ENCODE measurements at regions not wholly inside any gene's neighbourhood (a gene's known extent, or its start where the extent isn't known, plus 50 kb on each side); places are given as distances from the start of the nearest gene placed in this dataset.
"Not testable (repeated sequence)": the region's sequence is repeated elsewhere in the genome, so short reads cannot be mapped to it uniquely, and the experiment has no call there.

DNA sequence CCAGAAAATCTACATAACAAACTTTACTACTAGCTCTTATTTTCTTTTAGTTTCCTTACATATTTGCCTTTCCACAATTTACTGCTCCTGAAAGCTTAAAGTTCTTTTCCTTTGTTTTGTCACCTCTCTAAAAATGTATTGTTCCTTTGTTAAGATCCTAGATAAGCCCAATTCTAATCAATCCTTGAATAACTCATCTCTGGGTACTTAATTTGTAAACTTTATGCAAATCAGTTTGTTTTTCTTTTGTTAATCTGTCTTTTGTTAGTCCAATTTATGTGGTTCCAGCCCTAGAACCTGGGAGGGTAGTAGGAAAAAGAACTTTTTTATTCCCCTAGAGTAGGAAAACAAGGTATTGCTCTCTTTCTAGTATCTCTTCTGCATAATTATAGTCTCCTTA lies 444.7 kb downstream of the PCDH10 start:
- no peak for DNase-seq (ENCODE audit: low spot score)

DNA sequence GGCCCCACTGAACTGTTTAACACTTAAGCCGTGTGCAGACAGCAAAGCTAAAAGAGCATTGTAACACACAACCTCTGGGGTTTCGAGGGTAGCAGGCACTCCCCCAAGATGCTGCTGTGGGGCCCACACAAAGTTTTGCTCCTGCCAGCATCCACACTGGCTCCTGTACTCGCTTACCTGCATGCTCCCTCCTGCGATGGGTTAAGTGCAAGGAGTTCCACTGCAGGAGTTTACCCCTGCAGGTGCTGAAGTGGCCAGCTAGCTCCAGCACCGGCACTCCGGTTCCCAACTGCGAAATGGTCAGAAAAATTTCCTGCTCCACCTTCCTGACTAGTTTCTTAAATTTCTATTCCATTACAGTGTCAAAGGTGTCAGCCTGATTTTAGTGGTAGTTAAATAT lies 443.5 kb downstream of the PCDH10 start:
- DNase-seq (ENCODE audit: low spot score) = no peak

DNA sequence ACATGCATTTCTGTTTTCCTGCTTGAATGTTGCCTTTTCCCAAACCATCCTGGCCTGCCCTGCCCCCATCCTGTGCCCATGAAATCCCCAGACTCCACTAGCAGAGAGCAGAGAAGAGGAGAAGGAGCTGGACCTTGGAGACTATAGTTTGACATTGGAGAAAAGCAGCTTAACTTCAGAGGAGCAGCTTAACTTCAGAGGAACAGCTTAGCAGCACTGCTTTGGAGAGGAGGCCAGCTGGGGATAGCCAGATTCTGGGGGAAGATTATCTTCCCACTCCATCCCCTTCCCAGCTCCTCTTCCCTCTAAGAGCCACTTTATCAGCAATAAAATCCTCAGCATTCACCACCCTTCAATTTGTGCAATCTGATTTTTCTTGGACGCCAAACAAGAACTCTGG lies 443.0 kb downstream of the PCDH10 start:
- DNase-seq (ENCODE audit: low spot score) = no peak

DNA sequence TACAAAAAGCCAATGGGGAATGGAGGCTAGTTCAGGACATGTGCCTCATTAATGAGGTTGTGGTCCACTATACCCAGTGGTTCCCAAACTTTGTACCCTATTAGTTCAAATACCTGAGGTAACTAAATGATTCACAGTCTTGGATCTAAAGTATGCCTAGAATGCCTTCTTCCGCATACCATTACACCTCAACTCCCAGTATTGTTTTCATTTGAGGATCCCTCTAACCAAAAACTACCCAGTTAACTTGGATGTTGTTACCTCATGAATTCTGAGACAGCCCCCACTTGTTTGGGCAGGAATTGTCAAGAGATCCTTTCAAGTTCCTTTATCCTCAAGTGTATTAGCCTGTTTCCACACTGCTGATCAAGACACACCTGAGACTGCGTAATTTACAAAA lies 439.2 kb downstream of the PCDH10 start:
- DNase-seq (ENCODE audit: low spot score) = no peak

DNA sequence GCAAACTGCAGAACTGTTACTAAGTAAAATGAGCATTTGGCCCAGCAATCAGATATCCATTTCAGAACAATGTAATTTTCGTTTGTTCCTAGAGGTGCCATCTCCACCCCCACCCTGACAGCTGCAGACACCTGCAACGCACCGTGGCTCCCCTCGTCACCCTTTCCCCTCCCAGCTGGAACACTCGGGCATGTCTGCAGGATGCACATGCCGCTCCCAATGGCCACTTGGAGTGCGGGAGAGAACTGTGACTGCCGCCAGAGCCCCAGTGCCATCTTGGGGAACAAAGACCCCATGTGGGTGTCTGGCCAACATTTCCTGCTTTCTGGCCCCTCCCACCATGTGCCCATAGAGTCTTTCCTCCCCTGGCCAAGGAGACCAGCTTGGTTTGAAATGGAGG lies 436.2 kb downstream of the PCDH10 start:
- DNase-seq (ENCODE audit: low spot score) = no peak

DNA sequence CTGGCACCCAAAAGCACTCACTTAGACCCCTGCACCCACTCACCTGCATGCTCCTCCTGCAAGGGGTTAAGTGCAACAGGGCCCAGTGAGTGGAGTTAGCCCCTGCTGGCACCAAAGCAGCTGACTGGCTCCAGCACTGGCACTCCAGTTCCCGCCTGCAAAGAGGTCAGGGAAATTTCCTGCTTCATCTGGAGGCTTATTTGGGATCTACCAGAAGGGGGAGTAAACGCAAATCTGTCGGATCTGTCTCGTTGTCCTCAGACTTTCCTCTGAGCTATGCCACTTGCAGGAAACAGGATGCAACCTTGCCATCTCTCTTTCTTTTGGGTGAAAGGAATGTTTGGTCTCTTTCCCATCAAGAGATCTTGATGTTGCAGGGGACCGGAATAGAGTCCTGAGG lies 435.6 kb downstream of the PCDH10 start:
- DNase-seq (ENCODE audit: low spot score) = no peak

DNA sequence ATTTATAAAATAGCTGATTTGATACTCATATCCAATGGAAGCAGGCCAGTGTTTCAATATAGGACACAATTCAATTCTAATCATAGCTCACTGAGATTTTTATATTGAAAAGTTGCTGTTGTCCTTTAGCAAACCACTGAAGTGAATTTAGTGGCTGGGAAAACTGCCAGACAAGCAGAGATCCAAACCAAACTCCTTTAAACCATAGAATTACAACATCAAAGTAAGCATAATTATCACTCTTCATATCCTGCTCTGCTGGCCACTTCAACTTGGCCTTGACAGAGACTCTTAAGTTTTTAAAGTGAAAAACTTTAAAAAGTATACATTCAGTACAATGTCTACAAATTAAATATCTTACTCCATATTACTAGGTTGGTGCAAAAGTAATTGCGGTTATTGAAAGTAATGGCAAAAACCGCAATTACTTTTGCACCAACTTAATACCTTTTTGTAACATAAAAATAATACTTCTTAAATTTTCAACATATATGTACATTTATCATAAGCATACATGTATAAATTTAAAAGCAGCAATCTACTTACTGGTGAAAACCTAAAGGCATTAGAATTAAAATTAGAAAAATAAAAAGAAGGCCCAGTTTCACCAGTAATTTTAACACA lies 433.0 kb downstream of the PCDH10 start:
- no peak for DNase-seq (ENCODE audit: low spot score)

DNA sequence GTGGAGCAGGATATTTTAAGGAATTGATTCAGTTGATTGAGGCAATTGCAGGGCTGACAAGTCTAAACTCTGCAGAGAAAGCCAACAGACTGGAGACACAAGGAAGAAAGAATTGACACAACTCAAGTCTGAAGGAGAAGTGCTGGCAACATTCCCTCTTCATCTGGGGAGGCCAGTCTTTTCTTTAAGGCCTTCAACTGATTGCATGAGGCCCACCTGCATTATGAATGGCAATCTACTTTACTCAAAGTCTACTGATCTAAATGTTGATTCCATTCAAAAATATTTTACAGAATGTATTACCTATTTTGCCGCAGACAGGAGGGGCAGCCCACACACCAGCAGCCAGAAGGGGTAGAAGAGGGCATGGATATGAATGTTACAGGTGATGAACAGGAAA lies 425.2 kb downstream of the PCDH10 start:
- no peak for DNase-seq (ENCODE audit: low spot score)

DNA sequence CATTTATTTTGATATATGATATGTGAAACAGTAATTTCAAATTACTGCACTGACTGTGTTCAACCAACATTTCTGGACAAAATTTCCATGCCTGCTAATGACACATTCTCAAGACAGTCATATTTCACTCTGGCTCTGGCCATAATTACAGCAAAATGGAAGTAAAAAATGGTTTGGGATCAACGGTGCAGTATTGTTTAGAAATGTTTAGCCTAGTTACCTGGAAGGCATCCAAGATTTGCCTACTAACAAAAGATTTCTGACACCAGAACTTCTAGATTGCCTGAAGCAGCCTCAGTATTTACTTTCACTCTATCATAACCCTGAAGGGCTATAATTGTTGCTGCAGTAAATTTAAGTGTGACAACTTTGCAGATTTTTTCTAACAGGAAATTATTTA lies 416.3 kb downstream of the PCDH10 start:
- no peak for DNase-seq (ENCODE audit: low spot score)

DNA sequence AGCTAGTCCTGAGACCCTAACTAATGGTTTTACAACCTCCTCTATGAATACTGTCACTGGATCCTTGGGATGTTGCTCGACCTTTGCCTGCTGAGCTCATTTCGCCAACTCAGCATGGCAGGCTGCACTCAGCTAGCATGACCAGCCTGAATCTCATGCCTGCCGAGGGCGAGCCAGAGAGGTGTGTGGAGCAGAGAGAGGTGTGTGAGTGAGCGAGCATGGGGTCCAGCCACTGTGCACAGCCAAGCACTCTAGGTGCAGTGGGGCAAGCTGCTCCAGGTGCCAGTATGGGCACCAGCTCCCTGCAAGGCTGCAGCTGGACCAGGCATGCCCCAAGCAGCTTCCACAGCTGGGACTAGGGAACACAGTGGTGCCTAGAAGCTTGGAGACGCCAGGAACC lies 410.9 kb downstream of the PCDH10 start:
- no peak for DNase-seq (ENCODE audit: low spot score)

DNA sequence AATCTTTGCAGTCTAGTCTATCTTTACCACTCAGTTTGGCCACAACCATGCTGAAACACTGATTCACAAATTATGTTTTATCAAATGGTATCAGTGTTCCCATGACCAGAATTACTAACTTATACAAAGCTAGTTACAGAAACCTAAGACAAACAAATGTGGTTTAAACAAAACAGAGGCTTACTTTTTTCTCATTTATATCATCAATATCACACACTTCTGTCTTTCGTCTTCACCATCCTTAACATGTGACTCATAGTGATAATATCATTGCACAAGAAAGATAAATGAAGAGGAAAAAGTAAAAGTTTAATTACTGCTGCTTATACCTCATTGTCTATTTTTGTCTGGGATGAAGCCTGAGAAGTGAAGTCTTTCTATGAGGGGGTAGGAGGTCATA lies 406.6 kb downstream of the PCDH10 start:
- DNase-seq (ENCODE audit: low spot score) = no peak

DNA sequence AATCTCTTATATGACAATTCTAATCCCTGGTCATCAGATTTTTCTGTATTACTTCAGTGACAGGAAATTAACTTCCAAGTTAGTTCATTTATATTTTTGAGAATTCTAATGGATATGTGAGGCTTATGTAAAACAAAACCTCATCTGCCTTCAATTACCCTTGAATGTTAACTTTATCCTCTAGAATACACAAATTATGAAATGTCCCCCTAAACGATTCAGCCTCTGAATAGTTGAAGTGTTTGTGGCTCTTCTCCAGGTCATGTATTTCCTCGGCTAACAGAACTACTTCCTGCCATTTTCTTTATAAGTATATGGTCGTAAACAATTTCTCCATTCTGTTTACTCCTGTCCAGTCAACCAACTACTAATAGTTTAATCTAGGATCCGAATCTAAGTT lies 401.3 kb downstream of the PCDH10 start:
- DNase-seq (ENCODE audit: low spot score) = no peak

DNA sequence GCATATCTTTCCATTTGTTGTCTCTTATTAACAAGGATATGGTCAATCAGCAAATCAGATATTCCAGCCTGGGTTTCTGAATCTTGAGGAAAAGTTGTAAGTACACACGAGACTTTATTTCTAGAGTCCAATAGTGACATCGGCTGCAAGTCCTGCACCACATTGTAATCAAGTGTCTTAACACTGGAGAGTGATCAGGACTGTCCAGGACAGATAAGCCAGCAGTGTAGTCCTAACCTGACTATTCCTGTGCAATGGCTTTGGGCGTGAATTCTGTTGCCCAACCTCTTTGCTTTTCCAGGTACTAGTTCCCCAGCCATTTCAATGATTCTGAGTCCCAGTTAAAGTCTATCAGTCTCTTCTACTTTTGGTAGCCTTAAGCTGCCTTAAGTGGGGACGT lies 395.0 kb downstream of the PCDH10 start:
- no peak for DNase-seq (ENCODE audit: low spot score)

DNA sequence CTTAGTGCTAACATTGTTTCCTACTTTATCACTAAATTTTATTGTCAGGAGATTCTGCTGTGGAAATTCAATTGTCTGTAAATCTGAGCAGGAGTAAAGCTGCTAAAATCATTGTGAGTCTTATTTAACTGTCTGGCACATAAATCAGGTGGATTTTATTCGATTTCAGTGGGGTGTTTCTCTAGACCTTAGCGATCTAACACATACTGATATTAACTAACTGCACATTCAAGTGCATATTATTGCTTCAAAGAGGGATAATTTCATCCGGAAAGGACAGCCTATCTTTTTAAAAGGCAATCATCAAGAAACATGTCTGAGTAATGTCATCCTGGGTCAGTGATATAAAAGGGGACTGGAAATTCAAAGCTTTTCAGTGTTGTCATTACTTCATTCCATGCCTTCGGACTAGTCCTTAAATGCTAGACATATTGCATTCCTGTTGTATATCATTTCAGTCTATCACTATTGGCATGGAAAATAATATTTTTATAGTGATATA lies 388.7 kb downstream of the PCDH10 start:
- no peak for DNase-seq (ENCODE audit: low spot score)

DNA sequence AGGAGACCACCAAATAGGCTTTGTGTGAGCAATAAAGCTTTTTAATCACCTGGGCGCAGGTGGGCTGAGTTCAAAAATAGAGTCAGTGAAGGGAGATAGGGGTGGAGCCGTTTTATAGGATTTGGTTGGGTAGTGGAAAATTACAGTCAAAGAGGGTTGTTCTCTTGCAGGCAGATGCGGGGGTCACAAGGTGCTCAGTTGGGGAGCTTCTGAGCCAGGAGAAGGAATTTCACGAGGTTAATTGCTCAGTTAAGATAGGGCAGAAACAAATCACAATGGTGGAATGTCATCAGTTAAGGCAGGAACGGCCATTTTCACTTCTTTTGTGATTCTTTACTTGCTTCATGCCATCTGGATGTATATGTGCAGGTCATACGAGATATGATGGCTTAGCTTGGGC lies 385.1 kb downstream of the PCDH10 start:
- not testable (repeated sequence) for DNase-seq (ENCODE audit: low spot score)

DNA sequence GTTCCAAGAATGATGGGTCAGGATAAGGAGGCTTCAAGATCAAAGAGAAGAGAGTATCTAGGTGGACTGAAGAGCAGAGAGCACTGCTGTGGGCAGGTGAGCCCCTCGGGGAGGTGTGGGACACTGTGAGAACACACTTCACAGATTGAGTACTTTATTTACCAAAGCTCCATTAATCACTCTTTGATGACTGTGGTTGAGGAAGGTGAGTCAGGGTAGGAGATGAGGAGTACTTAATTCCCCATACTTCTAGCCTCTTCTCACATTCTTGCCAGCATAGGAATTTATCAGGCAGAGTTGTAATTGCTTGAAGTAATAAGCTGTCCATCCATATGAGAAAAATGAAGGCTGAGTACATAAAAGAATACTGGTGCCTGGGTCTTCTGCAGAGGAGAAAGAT lies 375.3 kb downstream of the PCDH10 start:
- DNase-seq (ENCODE audit: low spot score) = no peak

DNA sequence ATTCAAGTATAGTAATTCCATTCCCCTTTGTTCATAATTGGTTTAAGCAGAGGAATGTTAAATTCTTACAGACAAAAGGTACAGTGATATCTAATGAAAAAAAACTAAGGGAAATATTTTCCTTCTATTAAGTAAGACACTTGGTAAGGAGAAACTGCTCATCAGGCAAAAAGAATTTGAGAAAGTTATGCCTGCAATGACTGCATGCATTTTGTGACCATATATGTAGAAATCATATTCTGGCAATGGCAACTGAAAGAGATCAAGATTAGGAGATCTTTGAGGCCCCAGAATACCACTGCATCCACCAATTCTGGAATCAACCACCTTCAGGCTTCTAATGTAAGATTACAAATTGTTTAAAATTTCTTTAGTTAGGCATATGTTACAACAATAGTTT lies 364.8 kb downstream of the PCDH10 start:
- no peak for DNase-seq (ENCODE audit: low spot score)

DNA sequence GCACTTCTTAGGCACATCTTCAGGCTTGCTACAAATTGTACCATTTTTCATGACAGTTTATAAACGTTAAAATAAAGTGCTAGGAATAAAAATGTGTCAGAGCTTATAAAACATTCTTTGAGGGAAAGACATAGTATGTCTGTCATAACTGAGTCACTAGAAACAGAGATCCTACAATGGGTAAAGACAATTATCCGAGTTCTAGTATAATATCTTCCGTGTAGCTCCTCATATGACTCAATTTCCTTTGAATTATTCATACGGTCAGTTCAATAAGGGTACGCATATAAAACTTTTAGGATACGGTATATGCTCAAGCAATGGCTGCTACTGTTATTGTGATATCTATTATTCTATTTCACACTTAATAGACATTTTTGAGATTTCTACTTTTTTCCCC lies 349.1 kb downstream of the PCDH10 start:
- DNase-seq (ENCODE audit: low spot score) = no peak

DNA sequence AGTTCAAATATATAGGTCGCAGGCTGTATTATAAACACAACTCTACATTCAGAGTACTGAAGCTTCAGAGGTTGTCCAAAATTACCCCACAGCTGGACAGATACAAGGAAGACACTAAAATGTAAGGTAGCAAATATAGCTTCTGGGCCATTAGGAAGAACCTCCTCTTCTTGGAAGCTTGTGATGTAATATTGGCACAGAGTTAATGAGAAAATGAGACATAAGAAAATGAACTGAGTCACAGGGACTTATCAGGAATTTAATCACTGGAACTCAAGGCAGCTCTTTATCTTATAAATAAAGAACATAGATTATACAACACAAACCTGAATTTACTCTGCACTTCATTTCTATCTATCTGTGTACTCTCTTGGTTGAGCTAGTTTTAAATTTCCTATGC lies 344.7 kb downstream of the PCDH10 start:
- DNase-seq (ENCODE audit: low spot score) = no peak

DNA sequence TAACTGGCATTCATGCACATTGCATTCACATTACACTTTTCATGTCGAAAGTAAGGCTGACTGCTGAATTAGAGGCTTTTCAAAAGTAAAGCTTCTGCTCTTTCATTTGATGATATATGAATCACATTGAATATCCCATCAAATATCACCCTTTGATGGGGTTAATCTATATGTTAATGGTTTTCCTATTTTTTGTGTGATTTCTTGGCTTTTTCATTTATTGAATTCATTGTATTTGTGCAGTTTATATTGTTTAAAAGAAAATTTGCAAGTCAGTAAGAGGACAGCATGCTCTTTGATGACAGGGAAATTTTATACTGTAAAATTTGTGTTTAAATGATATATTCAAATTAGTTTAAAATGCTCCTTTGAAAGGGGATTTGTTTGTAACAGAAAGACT lies 344.1 kb downstream of the PCDH10 start:
- no peak for DNase-seq (ENCODE audit: low spot score)

DNA sequence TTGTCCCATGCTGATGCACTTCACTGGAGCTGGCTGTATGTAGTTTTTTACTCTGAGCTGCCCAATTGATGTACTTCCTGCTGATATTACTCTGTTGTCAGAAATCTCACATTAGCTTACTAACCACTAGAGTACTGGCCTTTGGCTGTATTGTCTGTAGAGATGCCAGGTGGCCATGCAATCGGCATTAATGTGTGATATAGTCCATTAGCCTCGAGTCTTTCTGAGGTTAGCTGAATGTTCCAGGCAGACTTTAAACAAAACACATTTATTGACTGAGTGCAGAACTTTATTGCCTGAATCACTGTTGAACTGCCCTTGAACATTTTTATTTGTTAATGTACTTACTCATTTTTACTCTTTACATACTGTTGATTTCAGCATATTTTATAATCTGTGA lies 335.2 kb downstream of the PCDH10 start:
- no peak for DNase-seq (ENCODE audit: low spot score)

DNA sequence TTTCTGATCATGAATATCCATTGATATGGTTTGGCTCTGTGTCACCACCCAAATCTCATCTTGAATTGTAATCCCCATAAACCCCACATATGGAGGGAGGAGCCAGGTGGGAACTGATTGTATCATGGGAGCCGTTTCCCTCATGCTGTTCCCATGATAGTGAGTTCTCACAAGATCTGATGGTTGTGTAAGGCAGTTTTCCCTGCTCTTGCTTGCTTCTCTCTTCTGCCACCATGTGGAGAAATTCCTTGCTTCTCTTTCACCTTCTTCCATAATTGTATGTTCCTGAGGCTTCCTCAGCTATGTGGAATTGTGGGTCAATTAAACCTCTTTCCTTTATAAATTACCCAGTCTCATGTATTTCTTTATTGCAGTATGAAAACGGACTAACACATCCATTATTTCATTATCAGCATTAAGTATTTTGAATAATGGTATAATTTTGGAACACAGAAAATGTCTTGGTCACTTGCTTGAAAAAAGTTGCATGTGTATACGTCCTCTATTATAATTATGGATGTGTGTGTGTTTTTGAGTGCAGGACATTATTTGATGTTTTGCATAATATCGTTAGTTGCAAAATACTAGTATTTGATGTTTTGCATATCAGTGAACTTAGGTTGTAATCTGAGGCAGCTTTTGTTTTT lies 334.6 kb downstream of the PCDH10 start:
- peak; percentile 49 for DNase-seq (ENCODE audit: low spot score)

DNA sequence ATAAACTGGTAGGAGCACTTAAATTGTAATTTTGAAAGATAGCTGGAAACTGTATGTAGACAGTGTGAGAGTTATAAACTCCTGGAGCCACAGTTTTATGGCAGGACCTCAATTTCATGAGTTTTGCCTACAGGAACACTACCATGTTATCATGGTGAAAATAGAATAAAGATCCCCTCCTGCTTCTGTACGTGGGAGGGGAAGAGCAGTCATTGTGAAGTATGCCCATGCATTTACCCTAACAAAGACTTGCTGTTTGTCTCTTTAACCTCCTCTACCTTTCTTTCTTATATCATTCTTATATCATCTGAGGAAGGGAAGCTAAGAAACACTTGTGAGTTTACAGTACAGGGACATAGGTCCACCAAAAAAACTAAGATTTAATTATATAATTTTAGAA lies 327.0 kb downstream of the PCDH10 start:
- no peak for DNase-seq (ENCODE audit: low spot score)

DNA sequence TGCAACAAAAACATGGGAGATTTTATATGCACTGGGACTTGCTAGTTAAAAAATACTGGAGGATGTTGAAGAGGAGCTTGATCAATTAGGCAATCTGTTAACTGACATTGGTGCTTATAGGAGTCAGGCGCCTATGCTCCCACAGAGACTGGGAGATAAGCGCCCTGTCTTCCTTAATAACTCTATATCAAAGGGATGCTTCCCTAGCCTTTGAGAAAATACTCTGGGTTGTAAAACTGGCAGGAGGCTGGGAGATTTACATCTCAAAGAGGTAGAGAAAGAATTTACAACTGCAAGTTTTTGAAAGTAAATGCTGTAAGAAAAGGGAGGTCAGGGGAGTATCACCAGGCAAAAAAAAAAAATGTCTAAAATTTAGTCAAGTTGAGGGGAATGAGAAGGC lies 325.4 kb downstream of the PCDH10 start:
- no peak for DNase-seq (ENCODE audit: low spot score)

Data from globus pallidus (tissue), 1 donor.